Neural cell (in vitro differentiated cells): ENCODE measurements at regions not wholly inside any gene's neighbourhood (a gene's known extent, or its start where the extent isn't known, plus 50 kb on each side); places are given as distances from the start of the nearest gene placed in this dataset.

Experiments
- H2AFZ ChIP-seq: fragments of 200-600, 300-800 bp; sonication (generic), shearing (Covaris generic); 2 replicates; pipeline ENCODE4 v1.6.0; 2014; ENCODE audit warnings: low read depth, mild to moderate bottlenecking, antibody characterized with exemption, low read length, moderate library complexity
- H3F3A ChIP-seq: fragments of 200-600 bp; shearing (Covaris generic); 2 replicates; pipeline ENCODE4 v1.6.1; 2016; ENCODE audit warnings: mild to moderate bottlenecking, moderate library complexity, mixed read lengths, antibody characterized with exemption, low read length; ENCODE audit not compliant: insufficient read depth, poor library complexity, severe bottlenecking
- H3K27ac ChIP-seq: fragments of 200-600, 300-800 bp; sonication (generic), shearing (Covaris generic); 2 replicates; pipeline ENCODE4 v1.5.1; 2014; ENCODE audit warnings: mild to moderate bottlenecking, low read length, moderate library complexity
- H3K27me3 ChIP-seq: fragments of 300-800, 200-600 bp; sonication (generic), shearing (Covaris generic); 2 replicates; pipeline ENCODE4 v1.6.0; 2014; ENCODE audit warnings: mild to moderate bottlenecking, low read depth, low read length, moderate library complexity; ENCODE audit not compliant: insufficient read depth
- H3K36me3 ChIP-seq: fragments of 300-800, 200-600 bp; sonication (generic), shearing (Covaris generic); 2 replicates; pipeline ENCODE4 v1.5.1; 2014; ENCODE audit warnings: mild to moderate bottlenecking, antibody characterized with exemption, low read length, moderate library complexity; ENCODE audit not compliant: insufficient read depth
- H3K4me2 ChIP-seq: fragments of 300-800, 200-600 bp; sonication (generic), shearing (Covaris generic); 2 replicates; pipeline ENCODE4 v1.6.0; 2014; ENCODE audit warnings: mild to moderate bottlenecking, low read length
- H3K4me3 ChIP-seq: fragments of 300-800, 200-600 bp; sonication (generic), shearing (Covaris generic); 2 replicates; pipeline ENCODE4 v1.5.1; 2014; ENCODE audit warnings: mild to moderate bottlenecking, low read length, moderate library complexity
- H3K79me2 ChIP-seq: fragments of 200-600 bp; shearing (Covaris generic); replicated peaks from 2 replicates; pipeline ENCODE4 v1.6.0; 2014; ENCODE audit warnings: mild to moderate bottlenecking, low read length, moderate library complexity; ENCODE audit not compliant: insufficient read depth
- H3K9ac ChIP-seq: fragments of 300-800, 200-600 bp; sonication (generic), shearing (Covaris generic); 2 replicates; pipeline ENCODE4 v1.6.1; 2016; ENCODE audit warnings: mild to moderate bottlenecking, low read length, mixed read lengths
- H3K9me2 ChIP-seq: fragments of 200-600 bp; shearing (Covaris generic); 2 replicates; pipeline ENCODE4 v1.6.1; 2016; ENCODE audit warnings: mild to moderate bottlenecking, low read length, mixed read lengths; ENCODE audit not compliant: insufficient read depth
- H3K9me3 ChIP-seq: fragments of 200-600, 300-800 bp; sonication (generic), shearing (Covaris generic); 2 replicates; pipeline ENCODE4 v1.6.1; 2016; ENCODE audit warnings: mild to moderate bottlenecking, mixed run types, low read length, moderate library complexity, mixed read lengths
- H4K20me1 ChIP-seq: fragments of 200-600 bp; shearing (Covaris generic); 2 replicates; pipeline ENCODE4 v1.6.1; 2016; ENCODE audit warnings: mild to moderate bottlenecking, mixed run types; ENCODE audit not compliant: insufficient read depth
- CTCF ChIP-seq: fragments of 450-650 bp; IDR thresholded peaks from 2 replicates; pipeline ENCODE4 v1.5.1; 2014; ENCODE audit warnings: antibody characterized with exemption, mild to moderate bottlenecking, moderate library complexity; ENCODE audit not compliant: poor library complexity, severe bottlenecking
- EP300 ChIP-seq: fragments of 450-650 bp; conservative IDR thresholded peaks from 2 replicates; pipeline ENCODE4 v1.6.1; 2014; ENCODE audit warnings: antibody characterized with exemption, mild to moderate bottlenecking, moderate library complexity; ENCODE audit not compliant: poor library complexity, severe bottlenecking
- EZH2 ChIP-seq: fragments of 200-600, 300-800 bp; shearing (Covaris generic), sonication (generic); IDR thresholded peaks from 2 replicates; pipeline ENCODE4 v1.6.1; 2014; ENCODE audit warnings: antibody characterized with exemption, low read length, borderline replicate concordance, mild to moderate bottlenecking; ENCODE audit not compliant: insufficient read depth, poor library complexity, severe bottlenecking
- MXI1 ChIP-seq: fragments of 450-650 bp; conservative IDR thresholded peaks from 2 replicates; pipeline ENCODE4 v1.6.1; 2014; ENCODE audit warnings: antibody characterized with exemption, mild to moderate bottlenecking; ENCODE audit not compliant: poor library complexity, severe bottlenecking
- POLR2AphosphoS5 ChIP-seq: IDR thresholded peaks from 2 replicates; pipeline ENCODE4 v1.6.1; 2012
- RAD21 ChIP-seq: fragments of 450-650 bp; conservative IDR thresholded peaks from 2 replicates; pipeline ENCODE4 v1.6.1; 2014; ENCODE audit warnings: antibody characterized with exemption, mild to moderate bottlenecking, moderate library complexity
- REST ChIP-seq: IDR thresholded peaks from 2 replicates; pipeline ENCODE4 v1.6.1; 2012; ENCODE audit warnings: borderline replicate concordance
- SMC3 ChIP-seq: fragments of 450-650 bp; conservative IDR thresholded peaks from 2 replicates; pipeline ENCODE4 v1.6.1; 2014; ENCODE audit warnings: antibody characterized with exemption, mild to moderate bottlenecking, moderate library complexity; ENCODE audit not compliant: poor library complexity
- TAF1 ChIP-seq: IDR thresholded peaks from 2 replicates; pipeline ENCODE4 v1.6.1; 2012; ENCODE audit warnings: low read depth

GRCh38 chr5:143663872-143664271 lies 148.1 kb upstream of the HMHB1 start:
- Histone ChIP-seq H3K4me2 (no peak overlapping the region), H3K9me3 (no peaks in the 10 kb centered on the region), H3K9ac (no peak overlapping the region), H3K9me2 (no peaks in the 10 kb centered on the region), H3F3A (no peaks in the 10 kb centered on the region), H3K36me3 (no peaks in the 10 kb centered on the region), H2AFZ (no peak overlapping the region), H3K4me3 (no peak overlapping the region), H3K27me3 (no peaks in the 10 kb centered on the region), H4K20me1 (no peaks in the 10 kb centered on the region), H3K27ac (no peak overlapping the region), H3K79me2 (no peaks in the 10 kb centered on the region)
- TF ChIP-seq RAD21 (no peak), EZH2 (no peak), REST (no peak), EP300 (no peak), MXI1 (no peak), TAF1 (no peak), SMC3 (no peak), POLR2AphosphoS5 (no peak), CTCF (no peak)

GRCh38 chr5:143662020-143662419 lies 149.9 kb upstream of the HMHB1 start:
- H3K9me2 ChIP-seq = no peaks in the 10 kb centered on the region
- H4K20me1 ChIP-seq = no peaks in the 10 kb centered on the region
- H3K27ac ChIP-seq = no peak overlapping the region
- H3K4me2 ChIP-seq = no peak overlapping the region
- H3K27me3 ChIP-seq = no peaks in the 10 kb centered on the region
- H2AFZ ChIP-seq = no peak overlapping the region
- no peaks in the 10 kb centered on the region for H3F3A ChIP-seq
- TF ChIP-seq POLR2AphosphoS5 (no peak), TAF1 (no peak), RAD21 (no peak), MXI1 (no peak), REST (no peak), EZH2 (no peak), EP300 (no peak), CTCF (no peak), SMC3 (no peak)
- no peaks in the 10 kb centered on the region for H3K9me3 ChIP-seq
- no peak overlapping the region for H3K9ac ChIP-seq
- H3K4me3 ChIP-seq = no peak overlapping the region
- no peaks in the 10 kb centered on the region for H3K79me2 ChIP-seq
- no peaks in the 10 kb centered on the region for H3K36me3 ChIP-seq
